ENCODE measurements at regions not wholly inside any gene's neighbourhood (a gene's known extent, or its start where the extent isn't known, plus 50 kb on each side); places are given as distances from the start of the nearest gene placed in this dataset.

GRCh38 chr4:170610434-170610833, 520.7 kb upstream of the AADAT start:
- H3K36me3 Mint-ChIP-seq (ENCODE audit: low read depth), result no peaks in the 10 kb centered on the region

DNA sequence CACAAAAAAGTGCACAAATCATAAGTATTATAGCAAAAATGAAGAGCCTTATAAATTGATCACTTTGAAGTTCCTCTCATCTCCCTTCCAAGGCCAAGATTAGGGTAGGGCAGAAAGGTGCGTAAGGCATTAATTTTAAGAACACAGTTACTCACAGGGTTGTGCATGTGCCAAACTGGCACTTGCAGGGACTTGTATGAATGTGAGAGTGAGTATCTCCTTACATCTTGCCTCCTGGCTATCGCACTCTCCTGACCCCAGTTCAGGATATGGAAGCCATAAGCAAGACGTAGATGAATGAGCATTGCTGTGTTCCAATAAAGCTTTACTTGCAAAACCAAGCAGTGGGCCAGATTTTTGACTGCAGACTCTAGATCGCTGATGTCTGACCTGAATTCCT, 510.1 kb upstream of the AADAT start:
- H3K27me3 Mint-ChIP-seq, result no peaks in the 10 kb centered on the region
- no peaks in the 10 kb centered on the region for H3K4me1 Mint-ChIP-seq
- peaks cover 4% of the 10 kb centered on the region for H3K9me3 Mint-ChIP-seq
- DNase-seq (no peak), ATAC-seq (no peak)
- H3K36me3 Mint-ChIP-seq (ENCODE audit: low read depth), result no peaks in the 10 kb centered on the region
- H3K27ac Mint-ChIP-seq, result no peak overlapping the region
- no peak overlapping the region for H3K4me3 Mint-ChIP-seq

More at GRCh38 chr4:170610434-170610833, 520.7 kb upstream of the AADAT start:
- DNase-seq (no peak), ATAC-seq (no peak)
- H3K4me3 Mint-ChIP-seq, result no peak overlapping the region
- H3K9me3 Mint-ChIP-seq, result peaks cover 13% of the 10 kb centered on the region
- H3K27me3 Mint-ChIP-seq, result no peaks in the 10 kb centered on the region
- no peak overlapping the region for H3K27ac Mint-ChIP-seq
- no peaks in the 10 kb centered on the region for H3K4me1 Mint-ChIP-seq

- Mint-ChIP-seq H3K36me3 (ENCODE audit: low read depth) (no peaks in the 10 kb centered on the region), H3K4me1 (no peaks in the 10 kb centered on the region), H3K4me3 (no peak overlapping the region), H3K27me3 (no peaks in the 10 kb centered on the region), H3K9me3 (peaks cover 8% of the 10 kb centered on the region), H3K27ac (no peak overlapping the region)
- no peak for DNase-seq
- no peak for ATAC-seq
These were observed 501.3 kb upstream of the AADAT start for GRCh38 chr4:170591076-170591475.

- no peak for ATAC-seq
- H3K4me3 Mint-ChIP-seq, result no peak overlapping the region
- H3K27me3 Mint-ChIP-seq, result no peaks in the 10 kb centered on the region
- H3K36me3 Mint-ChIP-seq (ENCODE audit: low read depth), result no peaks in the 10 kb centered on the region
- H3K4me1 Mint-ChIP-seq, result no peaks in the 10 kb centered on the region
- no peak overlapping the region for H3K27ac Mint-ChIP-seq
- peaks cover 10% of the 10 kb centered on the region for H3K9me3 Mint-ChIP-seq
- DNase-seq, result no peak
These were observed 499.9 kb upstream of the AADAT start for GRCh38 chr4:170589597-170590191.

DNA sequence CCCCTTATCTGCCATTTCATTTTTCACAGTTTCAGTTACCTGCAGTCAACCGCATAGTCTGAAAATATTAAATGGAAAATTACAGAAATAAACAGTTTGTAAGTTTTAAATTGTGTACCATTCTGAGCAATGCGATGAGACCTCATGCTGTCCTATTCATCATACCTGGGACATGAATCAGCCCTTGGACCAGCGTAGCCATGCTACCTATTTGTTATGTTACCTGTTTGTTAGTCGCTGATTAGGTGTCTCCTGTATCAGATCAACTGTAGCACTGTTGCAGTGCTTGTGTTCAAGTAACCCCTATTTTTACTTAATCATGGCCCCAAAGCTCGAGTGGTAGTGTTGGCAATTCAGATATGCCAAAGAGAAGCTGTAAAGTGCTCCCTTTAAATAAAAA, 492.2 kb upstream of the AADAT start:
- H3K36me3 Mint-ChIP-seq (ENCODE audit: low read depth), result no peaks in the 10 kb centered on the region
- H3K4me3 Mint-ChIP-seq, result no peak overlapping the region
- ATAC-seq (no peak), DNase-seq (no peak)
- H3K9me3 Mint-ChIP-seq, result peaks cover 21% of the 10 kb centered on the region
- no peaks in the 10 kb centered on the region for H3K27me3 Mint-ChIP-seq
- no peak overlapping the region for H3K27ac Mint-ChIP-seq
- no peaks in the 10 kb centered on the region for H3K4me1 Mint-ChIP-seq

DNA sequence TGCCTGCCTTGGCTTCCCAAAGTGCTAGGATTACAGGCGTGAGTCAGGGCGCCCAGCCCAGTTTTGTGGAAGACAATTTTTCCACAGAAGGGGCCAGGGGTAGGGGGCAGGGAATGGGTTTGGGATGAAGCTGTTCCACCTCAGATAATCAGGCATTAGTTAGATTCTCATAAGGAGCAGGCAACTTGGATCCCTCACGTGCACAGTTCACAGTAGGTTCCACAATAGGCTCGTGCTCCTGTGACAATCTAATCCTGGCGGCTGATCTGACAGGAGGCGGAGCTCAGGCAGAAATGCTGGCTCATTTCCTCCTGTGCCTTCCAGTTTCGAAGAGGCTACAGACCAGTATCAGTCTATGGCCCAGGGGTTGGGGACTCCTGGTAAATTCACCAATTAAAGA, 491.6 kb upstream of the AADAT start:
- no peak for DNase-seq
- Mint-ChIP-seq H3K4me1 (no peaks in the 10 kb centered on the region), H3K9me3 (peaks cover 25% of the 10 kb centered on the region), H3K27ac (no peak overlapping the region), H3K36me3 (ENCODE audit: low read depth) (no peaks in the 10 kb centered on the region), H3K4me3 (no peak overlapping the region), H3K27me3 (no peaks in the 10 kb centered on the region)
- no peak for ATAC-seq

GRCh38 chr4:170580651-170581050, 490.9 kb upstream of the AADAT start:
- Mint-ChIP-seq H3K27ac (no peak overlapping the region), H3K27me3 (no peaks in the 10 kb centered on the region), H3K4me1 (no peaks in the 10 kb centered on the region), H3K9me3 (peaks cover 25% of the 10 kb centered on the region), H3K36me3 (ENCODE audit: low read depth) (no peaks in the 10 kb centered on the region), H3K4me3 (no peak overlapping the region)
- DNase-seq, result no peak
- no peak for ATAC-seq

DNA sequence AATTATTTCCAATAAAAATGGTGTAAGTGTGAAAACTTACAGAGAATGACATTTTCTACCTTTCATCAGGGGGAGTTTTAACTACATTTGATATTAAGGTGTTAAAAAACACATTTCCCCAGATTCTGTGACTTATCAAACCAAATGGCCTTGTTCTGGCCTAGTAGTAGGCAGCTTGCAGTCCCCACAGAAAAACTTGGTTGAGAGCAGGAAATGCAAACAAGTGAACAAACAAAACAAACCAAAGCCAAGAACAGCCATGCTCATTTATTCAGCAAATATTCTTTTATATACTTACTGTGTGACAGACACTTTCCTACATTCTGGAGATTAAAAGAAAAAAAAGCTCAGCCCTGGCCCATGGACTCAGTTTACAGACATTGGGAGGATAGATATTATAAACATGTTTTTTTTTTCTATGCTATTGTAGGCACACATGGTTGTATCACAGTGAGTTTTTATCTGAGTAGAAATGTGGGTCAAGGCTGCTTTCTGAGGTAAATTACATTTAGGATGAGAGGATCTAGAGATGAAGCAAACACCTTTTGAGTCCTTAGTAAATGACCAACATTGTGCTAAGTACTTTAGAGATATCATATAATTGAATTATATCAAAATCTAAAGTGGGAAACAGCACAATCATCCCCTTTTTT, 449.2 kb upstream of the AADAT start:
- H3K27ac Mint-ChIP-seq, result no peak overlapping the region
- ATAC-seq (no peak), DNase-seq (no peak)

GRCh38 chr4:170529748-170530722, 440.3 kb upstream of the AADAT start:
- no peak for DNase-seq
- H3K4me3 Mint-ChIP-seq, result no peak overlapping the region
- no peaks in the 10 kb centered on the region for H3K4me1 Mint-ChIP-seq
- no peaks in the 10 kb centered on the region for H3K36me3 Mint-ChIP-seq (ENCODE audit: low read depth)
- H3K27me3 Mint-ChIP-seq, result no peaks in the 10 kb centered on the region
- no peaks in the 10 kb centered on the region for H3K9me3 Mint-ChIP-seq
- no peak overlapping the region for H3K27ac Mint-ChIP-seq
- no peak for ATAC-seq

More for the DNA sequence above, 449.2 kb upstream of the AADAT start:
- no peaks in the 10 kb centered on the region for H3K27me3 Mint-ChIP-seq
- peaks cover 10% of the 10 kb centered on the region for H3K9me3 Mint-ChIP-seq
- H3K36me3 Mint-ChIP-seq (ENCODE audit: low read depth), result no peaks in the 10 kb centered on the region
- no peaks in the 10 kb centered on the region for H3K4me1 Mint-ChIP-seq
- H3K4me3 Mint-ChIP-seq, result no peak overlapping the region

DNA sequence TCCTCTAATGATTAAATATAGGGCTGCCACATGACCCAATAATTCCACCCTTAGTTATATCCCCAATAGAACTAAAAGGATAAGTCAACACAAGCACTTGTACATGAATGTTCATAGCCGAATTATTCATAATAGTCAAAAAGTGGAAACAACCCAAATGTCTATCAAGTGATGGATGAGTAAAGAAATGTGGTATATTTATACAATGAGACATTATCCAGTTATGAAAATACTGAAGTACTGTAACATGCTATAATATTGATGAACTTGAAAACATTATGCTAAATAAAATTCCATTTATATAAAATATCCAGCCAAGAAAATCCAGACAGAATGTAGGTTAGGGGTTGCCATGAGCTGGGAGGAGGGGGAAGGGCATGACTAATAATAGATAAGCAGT, 436.7 kb upstream of the AADAT start:
- Mint-ChIP-seq H3K27me3 (no peaks in the 10 kb centered on the region), H3K9me3 (no peaks in the 10 kb centered on the region), H3K4me3 (no peak overlapping the region), H3K4me1 (no peaks in the 10 kb centered on the region), H3K36me3 (ENCODE audit: low read depth) (no peaks in the 10 kb centered on the region), H3K27ac (no peak overlapping the region)
- DNase-seq (no peak), ATAC-seq (no peak)

DNA sequence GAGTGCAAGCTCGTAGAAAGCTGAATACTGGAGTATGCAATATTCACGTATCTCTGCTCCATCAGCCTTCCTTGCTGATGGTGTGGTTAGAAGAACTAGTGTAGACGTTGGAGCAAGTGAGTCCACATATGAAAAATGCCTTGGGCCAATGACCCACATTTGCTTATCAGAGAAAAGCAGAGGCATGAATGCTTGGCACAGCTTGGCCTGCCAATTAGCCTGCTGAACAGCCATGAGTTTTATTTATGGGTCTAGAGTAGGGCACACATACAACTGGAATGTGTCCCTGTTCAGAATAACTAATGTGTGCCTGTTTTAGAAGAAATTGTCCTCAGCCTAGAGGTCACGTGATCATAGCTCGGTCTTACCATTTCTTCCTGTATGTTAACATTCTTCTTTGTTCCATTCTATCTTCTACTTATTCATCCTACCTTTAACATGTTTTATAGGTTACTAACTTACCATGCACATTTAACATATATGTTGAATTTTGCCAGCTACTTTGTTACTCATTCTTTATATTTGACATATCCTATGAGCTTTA, 432.7 kb upstream of the AADAT start:
- Mint-ChIP-seq H3K27me3 (no peaks in the 10 kb centered on the region), H3K27ac (no peak overlapping the region), H3K4me1 (no peaks in the 10 kb centered on the region), H3K9me3 (no peaks in the 10 kb centered on the region), H3K4me3 (no peak overlapping the region), H3K36me3 (ENCODE audit: low read depth) (no peaks in the 10 kb centered on the region)
- DNase-seq (no peak), ATAC-seq (no peak)

GRCh38 chr4:170497689-170498088, 407.9 kb upstream of the AADAT start:
- no peak for ATAC-seq
- no peak for DNase-seq
- no peaks in the 10 kb centered on the region for H3K36me3 Mint-ChIP-seq (ENCODE audit: low read depth)
- no peak overlapping the region for H3K4me3 Mint-ChIP-seq
- no peaks in the 10 kb centered on the region for H3K4me1 Mint-ChIP-seq
- H3K9me3 Mint-ChIP-seq, result peaks cover 10% of the 10 kb centered on the region
- H3K27ac Mint-ChIP-seq, result no peak overlapping the region
- no peaks in the 10 kb centered on the region for H3K27me3 Mint-ChIP-seq

DNA sequence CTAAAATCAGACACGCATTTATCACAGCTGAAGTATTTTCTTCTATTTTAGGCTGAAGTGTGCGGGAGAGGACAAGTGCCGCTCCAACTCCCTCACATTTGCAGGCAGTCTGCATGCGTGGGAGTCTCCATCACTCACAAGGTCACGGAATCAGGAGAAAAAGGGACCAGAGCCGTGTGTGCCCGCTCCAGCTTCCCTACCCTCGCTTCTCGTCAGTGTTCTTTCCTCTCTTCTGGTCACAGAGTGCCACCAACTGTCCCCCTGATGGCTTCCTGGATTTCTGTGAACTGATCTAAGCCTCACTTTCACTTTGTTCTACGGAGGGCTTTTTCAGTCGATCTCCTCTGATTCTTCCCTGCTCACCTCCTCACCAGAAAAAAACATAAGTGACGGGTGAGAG, 407.4 kb upstream of the AADAT start:
- H3K9me3 Mint-ChIP-seq, result peaks cover 7% of the 10 kb centered on the region
- H3K4me1 Mint-ChIP-seq, result no peaks in the 10 kb centered on the region
- H3K27me3 Mint-ChIP-seq, result no peaks in the 10 kb centered on the region
- peak overlapping the region; percentile 48 for H3K4me3 Mint-ChIP-seq
- H3K27ac Mint-ChIP-seq, result no peak overlapping the region
- ATAC-seq (no peak), DNase-seq (no peak)
- no peaks in the 10 kb centered on the region for H3K36me3 Mint-ChIP-seq (ENCODE audit: low read depth)

DNA sequence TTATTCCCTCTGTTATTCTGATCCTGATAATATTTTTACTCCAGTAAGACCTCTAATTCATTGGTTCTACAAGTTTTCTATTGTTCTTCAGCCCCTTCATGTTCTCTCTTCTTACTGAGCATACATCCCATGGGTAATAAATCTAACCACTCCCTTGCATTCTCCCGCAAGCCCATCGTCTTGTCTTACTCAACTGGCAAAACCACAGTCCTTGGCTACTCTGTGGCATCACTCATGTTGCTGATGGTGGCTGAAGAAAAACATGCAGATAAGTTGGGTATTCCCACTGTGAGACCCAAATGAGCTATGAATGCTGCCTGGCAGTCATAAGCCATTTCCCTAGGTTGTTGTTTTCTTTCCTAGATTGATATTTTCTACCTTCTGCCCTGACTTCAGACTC, 402.2 kb upstream of the AADAT start:
- ATAC-seq (no peak), DNase-seq (no peak)
- H3K9me3 Mint-ChIP-seq, result no peaks in the 10 kb centered on the region
- no peaks in the 10 kb centered on the region for H3K27me3 Mint-ChIP-seq
- no peak overlapping the region for H3K27ac Mint-ChIP-seq
- H3K4me3 Mint-ChIP-seq, result no peak overlapping the region
- H3K36me3 Mint-ChIP-seq (ENCODE audit: low read depth), result no peaks in the 10 kb centered on the region
- no peaks in the 10 kb centered on the region for H3K4me1 Mint-ChIP-seq

GRCh38 chr4:170476351-170476750, 386.6 kb upstream of the AADAT start:
- Mint-ChIP-seq H3K27ac (no peak overlapping the region), H3K27me3 (no peaks in the 10 kb centered on the region), H3K36me3 (ENCODE audit: low read depth) (no peaks in the 10 kb centered on the region), H3K4me3 (no peak overlapping the region), H3K9me3 (peaks cover 4% of the 10 kb centered on the region), H3K4me1 (no peaks in the 10 kb centered on the region)
- DNase-seq, result no peak
- ATAC-seq, result no peak

Measured in activated naive CD8-positive, alpha-beta T cell treated with anti-CD3 and anti-CD28 coated beads, Interleukin-2, amount 50 U/mL, for 24 hours (primary cell).